Loucy (cell line): ENCODE measurements at regions not wholly inside any gene's neighbourhood (a gene's known extent, or its start where the extent isn't known, plus 50 kb on each side); places are given as distances from the start of the nearest gene placed in this dataset.

Experiments used
- H2AFZ ChIP-seq: fragments of 200-600 bp; sonication (generic); 2 replicates; pipeline ENCODE4 v1.6.0; 2016; ENCODE audit warnings: antibody characterized with exemption, mild to moderate bottlenecking, low read length, moderate library complexity
- H3F3A ChIP-seq: fragments of 200-600 bp; 2 replicates; pipeline ENCODE4 v1.6.0; 2016; ENCODE audit warnings: antibody characterized with exemption, low read depth, mild to moderate bottlenecking
- H3K27me3 ChIP-seq: fragments of 200-600 bp; sonication (generic); 2 replicates; pipeline ENCODE4 v1.6.1; 2014; ENCODE audit warnings: low read length, mild to moderate bottlenecking; ENCODE audit not compliant: insufficient read depth, poor library complexity, severe bottlenecking
- H3K36me3 ChIP-seq: fragments of 200-600 bp; sonication (generic); 2 replicates; pipeline ENCODE4 v1.6.1; 2016; ENCODE audit warnings: low read length; ENCODE audit not compliant: insufficient read depth
- H3K4me1 ChIP-seq: fragments of 200-600 bp; sonication (generic); 2 replicates; pipeline ENCODE4 v1.5.1; 2014; ENCODE audit warnings: low read length, mild to moderate bottlenecking; ENCODE audit not compliant: insufficient read depth, poor library complexity, severe bottlenecking
- H3K4me2 ChIP-seq: fragments of 200-600 bp; sonication (generic); 2 replicates; pipeline ENCODE4 v1.6.0; 2014; ENCODE audit warnings: antibody characterized with exemption, low read length, low read depth, mild to moderate bottlenecking; ENCODE audit not compliant: poor library complexity, severe bottlenecking
- H3K4me3 ChIP-seq: fragments of 200-600 bp; sonication (generic); 2 replicates; pipeline ENCODE4 v1.5.1; 2014; ENCODE audit warnings: low read length, mild to moderate bottlenecking, mixed read lengths; ENCODE audit not compliant: poor library complexity, severe bottlenecking
- H3K79me2 ChIP-seq: fragments of 200-600 bp; sonication (generic); 2 replicates; pipeline ENCODE4 v1.6.1; 2014; ENCODE audit warnings: low read length; ENCODE audit not compliant: insufficient read depth
- H3K9ac ChIP-seq: fragments of 200-600 bp; sonication (generic); 2 replicates; pipeline ENCODE4 v1.6.0; 2014; ENCODE audit warnings: mild to moderate bottlenecking, low read depth, low read length, moderate library complexity; ENCODE audit not compliant: poor library complexity, severe bottlenecking
- H3K9me2 ChIP-seq: fragments of 200-600 bp; sonication (generic); replicated peaks from 2 replicates; pipeline ENCODE4 v1.6.1; 2016; ENCODE audit warnings: low read depth, low read length, mixed read lengths
- H3K9me3 ChIP-seq: fragments of 200-600 bp; sonication (generic); 2 replicates; pipeline ENCODE4 v1.6.1; 2014; ENCODE audit warnings: mild to moderate bottlenecking, antibody characterized with exemption, low read length, low read depth; ENCODE audit not compliant: insufficient read depth
- H4K20me1 ChIP-seq: fragments of 200-600 bp; sonication (generic); 2 replicates; pipeline ENCODE4 v1.6.0; 2014; ENCODE audit warnings: antibody characterized with exemption, low read length, mild to moderate bottlenecking; ENCODE audit not compliant: insufficient read depth, poor library complexity, severe bottlenecking
- EZH2phosphoT487 ChIP-seq: fragments of 200-600 bp; IDR thresholded peaks from 2 replicates; pipeline ENCODE4 v1.6.1; 2018; ENCODE audit warnings: antibody characterized with exemption, mild to moderate bottlenecking, moderate library complexity, borderline replicate concordance
- TF ChIP-seq, protein P1 (sequence below): fragments of 200-600 bp; sonication (generic); conservative IDR thresholded peaks from 2 replicates; pipeline ENCODE4 v1.5.1; 2014; ENCODE audit warnings: mild to moderate bottlenecking, antibody characterized with exemption, low read length

DNA sequence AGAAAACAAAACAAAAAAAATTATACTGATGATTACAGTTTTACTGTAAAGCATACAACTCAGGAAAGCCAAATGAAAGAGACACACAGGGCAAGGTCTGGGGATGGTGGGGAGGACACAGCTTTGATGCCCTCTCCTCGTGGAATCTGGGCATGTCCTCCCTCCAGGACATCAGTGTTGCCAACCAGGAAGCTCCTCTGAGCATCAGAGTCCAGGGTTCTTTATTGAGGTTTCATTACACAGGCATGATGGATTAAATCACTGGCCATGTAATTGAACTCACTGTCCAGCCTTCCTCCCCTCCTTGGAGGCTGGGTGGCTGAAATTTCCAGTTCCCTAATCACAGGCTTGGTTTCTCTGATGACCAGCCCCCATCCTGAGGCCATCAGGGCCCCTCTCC is 89.6 kb upstream of the MIER3 start:
- no peaks in the 10 kb centered on the region for H3K9me2 ChIP-seq
- no peaks in the 10 kb centered on the region for H3K36me3 ChIP-seq
- no peaks in the 10 kb centered on the region for H3K79me2 ChIP-seq
- no peaks in the 10 kb centered on the region for H3F3A ChIP-seq
- H4K20me1 ChIP-seq, result no peaks in the 10 kb centered on the region
- no peaks in the 10 kb centered on the region for H3K27me3 ChIP-seq
- no peak overlapping the region for H2AFZ ChIP-seq
- no peak overlapping the region for H3K9ac ChIP-seq
- no peak for TF ChIP-seq EZH2phosphoT487
- no peaks in the 10 kb centered on the region for H3K4me1 ChIP-seq
- H3K9me3 ChIP-seq, result no peaks in the 10 kb centered on the region
- no peak overlapping the region for H3K4me3 ChIP-seq
- no peak overlapping the region for H3K4me2 ChIP-seq

DNA sequence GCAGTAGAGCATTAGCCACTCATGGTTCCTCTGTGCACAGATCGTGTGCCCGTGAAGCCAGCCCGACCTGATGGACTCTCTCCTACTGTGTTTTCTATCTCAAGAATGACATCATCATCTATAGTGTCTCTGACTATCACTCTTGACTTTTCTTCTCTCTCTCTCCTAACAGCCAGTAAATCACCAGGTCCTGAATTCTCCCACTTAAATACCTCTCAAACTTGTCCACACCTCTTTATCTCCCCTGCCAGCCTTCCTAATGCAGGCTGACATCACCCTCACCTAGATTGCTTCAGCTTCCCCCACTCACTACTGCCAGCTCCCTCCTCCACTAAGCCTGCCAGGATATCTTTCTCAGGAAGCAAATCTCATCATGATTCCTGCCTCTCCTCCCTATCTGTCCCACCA is 90.6 kb upstream of the MIER3 start:
- no peak overlapping the region for H3K4me3 ChIP-seq
- H3K9ac ChIP-seq, result no peak overlapping the region
- no peaks in the 10 kb centered on the region for H3K9me2 ChIP-seq
- no peaks in the 10 kb centered on the region for H3K27me3 ChIP-seq
- H4K20me1 ChIP-seq, result no peaks in the 10 kb centered on the region
- H3K4me2 ChIP-seq, result no peak overlapping the region
- no peak overlapping the region for H2AFZ ChIP-seq
- H3K79me2 ChIP-seq, result no peaks in the 10 kb centered on the region
- no peaks in the 10 kb centered on the region for H3K36me3 ChIP-seq
- H3K4me1 ChIP-seq, result no peaks in the 10 kb centered on the region
- no peaks in the 10 kb centered on the region for H3K9me3 ChIP-seq
- no peaks in the 10 kb centered on the region for H3F3A ChIP-seq
- TF ChIP-seq EZH2phosphoT487, result no peak
- TF ChIP-seq, protein P1, sequence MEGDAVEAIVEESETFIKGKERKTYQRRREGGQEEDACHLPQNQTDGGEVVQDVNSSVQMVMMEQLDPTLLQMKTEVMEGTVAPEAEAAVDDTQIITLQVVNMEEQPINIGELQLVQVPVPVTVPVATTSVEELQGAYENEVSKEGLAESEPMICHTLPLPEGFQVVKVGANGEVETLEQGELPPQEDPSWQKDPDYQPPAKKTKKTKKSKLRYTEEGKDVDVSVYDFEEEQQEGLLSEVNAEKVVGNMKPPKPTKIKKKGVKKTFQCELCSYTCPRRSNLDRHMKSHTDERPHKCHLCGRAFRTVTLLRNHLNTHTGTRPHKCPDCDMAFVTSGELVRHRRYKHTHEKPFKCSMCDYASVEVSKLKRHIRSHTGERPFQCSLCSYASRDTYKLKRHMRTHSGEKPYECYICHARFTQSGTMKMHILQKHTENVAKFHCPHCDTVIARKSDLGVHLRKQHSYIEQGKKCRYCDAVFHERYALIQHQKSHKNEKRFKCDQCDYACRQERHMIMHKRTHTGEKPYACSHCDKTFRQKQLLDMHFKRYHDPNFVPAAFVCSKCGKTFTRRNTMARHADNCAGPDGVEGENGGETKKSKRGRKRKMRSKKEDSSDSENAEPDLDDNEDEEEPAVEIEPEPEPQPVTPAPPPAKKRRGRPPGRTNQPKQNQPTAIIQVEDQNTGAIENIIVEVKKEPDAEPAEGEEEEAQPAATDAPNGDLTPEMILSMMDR, result no peak

DNA sequence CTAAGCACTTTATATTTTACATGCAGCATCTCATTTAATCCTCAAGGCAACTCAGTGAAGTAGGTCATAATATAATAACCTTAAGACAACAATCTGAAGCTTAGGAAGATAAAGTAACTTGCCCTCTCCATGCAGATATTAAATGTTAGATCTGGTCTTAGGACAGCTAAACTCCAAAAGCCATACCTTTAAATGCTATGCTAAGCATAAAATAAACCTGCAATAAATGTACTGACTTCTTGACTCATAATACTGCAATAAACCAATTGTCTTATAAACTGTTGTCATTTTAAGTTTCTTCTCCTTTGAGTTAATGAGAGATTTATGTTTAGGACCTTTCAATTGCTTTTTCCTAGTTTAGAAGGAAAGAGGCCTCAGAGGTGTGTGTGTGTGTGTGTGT is 102.2 kb upstream of the MIER3 start:
- H3K4me1 ChIP-seq, result no peaks in the 10 kb centered on the region
- TF ChIP-seq, protein P1, result no peak
- no peak for TF ChIP-seq EZH2phosphoT487
- no peak overlapping the region for H3K4me2 ChIP-seq
- H3K9me2 ChIP-seq, result no peaks in the 10 kb centered on the region
- H3K79me2 ChIP-seq, result no peaks in the 10 kb centered on the region
- no peak overlapping the region for H3K9ac ChIP-seq
- H3K27me3 ChIP-seq, result no peaks in the 10 kb centered on the region
- no peaks in the 10 kb centered on the region for H3K36me3 ChIP-seq
- H2AFZ ChIP-seq, result no peak overlapping the region
- no peaks in the 10 kb centered on the region for H3K9me3 ChIP-seq
- no peaks in the 10 kb centered on the region for H3F3A ChIP-seq
- H3K4me3 ChIP-seq, result no peak overlapping the region
- H4K20me1 ChIP-seq, result no peaks in the 10 kb centered on the region

DNA sequence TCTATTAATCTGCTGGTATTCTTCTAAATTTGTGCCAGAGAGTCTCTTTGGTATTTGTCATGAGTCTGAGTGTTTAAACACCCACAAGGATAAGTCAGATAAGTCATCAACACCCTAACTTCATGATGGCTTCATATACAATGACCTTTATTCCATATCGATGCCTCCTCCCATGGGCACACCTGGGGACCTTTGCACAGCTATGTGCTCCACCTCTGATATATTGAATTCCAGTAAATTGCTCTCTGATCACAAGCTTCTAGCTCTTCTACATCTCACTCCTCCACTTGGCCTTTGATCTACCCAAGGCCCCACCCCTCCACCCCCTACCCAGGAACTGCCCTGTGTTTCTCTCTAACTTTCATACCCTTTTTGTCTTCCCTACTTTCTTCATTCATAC is 102.7 kb upstream of the MIER3 start:
- no peaks in the 10 kb centered on the region for H4K20me1 ChIP-seq
- H2AFZ ChIP-seq, result no peak overlapping the region
- H3K4me3 ChIP-seq, result no peak overlapping the region
- H3K9ac ChIP-seq, result no peak overlapping the region
- H3K27me3 ChIP-seq, result no peaks in the 10 kb centered on the region
- no peaks in the 10 kb centered on the region for H3K9me3 ChIP-seq
- no peaks in the 10 kb centered on the region for H3K79me2 ChIP-seq
- H3K4me2 ChIP-seq, result no peak overlapping the region
- no peaks in the 10 kb centered on the region for H3K4me1 ChIP-seq
- TF ChIP-seq, protein P1, result no peak
- no peak for TF ChIP-seq EZH2phosphoT487
- H3F3A ChIP-seq, result no peaks in the 10 kb centered on the region
- H3K9me2 ChIP-seq, result no peaks in the 10 kb centered on the region
- H3K36me3 ChIP-seq, result no peaks in the 10 kb centered on the region
